ENCODE measurements at regions not wholly inside any gene's neighbourhood (a gene's known extent, or its start where the extent isn't known, plus 50 kb on each side); places are given as distances from the start of the nearest gene placed in this dataset.

DNA sequence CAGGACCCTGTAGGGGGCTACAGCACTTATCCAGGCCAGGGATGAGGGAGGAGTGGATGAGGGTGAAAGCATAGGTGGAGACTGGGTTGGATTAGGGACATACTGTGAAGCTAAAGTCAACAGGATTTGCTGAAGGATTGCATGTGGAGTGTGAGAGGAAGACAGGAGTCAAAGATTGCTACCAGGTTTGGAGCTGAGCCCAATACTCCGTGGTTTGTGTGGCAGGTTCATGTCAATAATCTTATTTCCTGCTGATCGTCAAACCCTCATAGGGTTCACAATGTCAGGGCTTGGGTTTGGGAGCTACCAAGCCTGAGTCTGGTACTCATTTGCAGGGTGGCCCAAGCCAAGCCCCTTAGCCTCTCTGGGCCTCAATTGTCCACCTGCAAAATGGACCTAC lies 77.1 kb upstream of the PLXNC1 start:
- DNase-seq, result no peak

DNA sequence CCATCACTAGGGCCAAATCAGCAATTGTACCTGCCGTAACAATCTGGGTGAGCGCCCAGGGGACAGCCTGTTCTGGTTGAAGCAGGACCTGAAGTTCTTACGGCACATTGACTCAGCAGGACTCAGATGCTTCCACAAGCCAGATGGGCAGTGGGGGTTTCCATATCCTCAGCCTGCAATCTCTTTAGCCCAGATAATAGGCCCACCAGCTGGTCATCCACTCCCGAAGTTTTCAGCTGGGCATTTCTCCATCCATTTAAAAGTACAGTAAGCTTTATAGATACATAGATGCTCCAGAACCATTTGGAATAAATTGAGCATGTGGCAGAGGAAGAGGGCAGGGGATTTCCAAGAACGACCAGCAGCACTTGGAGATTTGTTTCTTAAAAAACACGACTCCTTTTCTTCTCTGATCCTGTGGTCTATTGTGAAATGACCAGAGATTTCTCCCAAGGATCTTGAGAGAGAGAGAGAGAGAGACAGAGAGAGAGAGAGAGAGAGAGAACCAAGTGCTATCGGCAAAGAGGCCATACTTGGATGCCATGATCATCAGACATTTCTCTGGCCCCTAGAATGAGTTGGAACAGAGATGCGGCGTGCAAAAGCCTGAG lies 74.8 kb upstream of the PLXNC1 start:
- no peak for DNase-seq

GRCh38 chr12:94074216-94074979 lies 74.0 kb upstream of the PLXNC1 start:
- no peak for DNase-seq

DNA sequence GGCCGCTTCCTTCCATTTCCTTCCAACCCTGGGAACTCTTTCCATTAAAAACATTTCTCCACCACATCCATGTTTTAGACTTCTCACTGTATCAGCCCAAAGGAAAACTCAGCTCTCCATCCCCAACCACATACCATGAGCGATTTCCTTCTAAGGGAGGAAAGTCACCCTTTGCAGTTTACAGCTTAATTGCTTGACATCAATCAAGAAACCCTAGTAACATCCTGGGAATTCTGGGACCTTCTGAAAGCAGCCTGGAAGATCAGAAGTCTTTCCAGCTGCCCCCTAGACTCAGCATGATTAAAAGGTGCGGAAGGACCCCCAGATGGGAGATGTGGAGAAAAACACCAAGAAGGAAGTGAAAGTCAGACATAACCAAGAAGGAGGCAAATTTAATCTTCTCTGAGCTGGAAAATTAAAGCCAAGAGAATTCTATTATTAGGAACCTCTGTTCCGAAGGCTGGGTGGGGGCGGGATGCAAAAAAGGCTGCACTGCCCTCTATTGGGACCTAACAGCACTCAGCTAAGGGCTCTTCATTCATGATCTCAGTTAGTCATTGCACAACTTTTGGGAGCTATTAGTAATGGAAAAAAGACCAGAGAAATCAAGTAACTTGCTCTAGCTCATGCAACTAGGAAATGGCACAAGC lies 73.3 kb upstream of the PLXNC1 start:
- peak; percentile 59 for DNase-seq

- no peak for DNase-seq
Observed at GRCh38 chr12:94077209-94077608, 71.2 kb upstream of the PLXNC1 start.

DNA sequence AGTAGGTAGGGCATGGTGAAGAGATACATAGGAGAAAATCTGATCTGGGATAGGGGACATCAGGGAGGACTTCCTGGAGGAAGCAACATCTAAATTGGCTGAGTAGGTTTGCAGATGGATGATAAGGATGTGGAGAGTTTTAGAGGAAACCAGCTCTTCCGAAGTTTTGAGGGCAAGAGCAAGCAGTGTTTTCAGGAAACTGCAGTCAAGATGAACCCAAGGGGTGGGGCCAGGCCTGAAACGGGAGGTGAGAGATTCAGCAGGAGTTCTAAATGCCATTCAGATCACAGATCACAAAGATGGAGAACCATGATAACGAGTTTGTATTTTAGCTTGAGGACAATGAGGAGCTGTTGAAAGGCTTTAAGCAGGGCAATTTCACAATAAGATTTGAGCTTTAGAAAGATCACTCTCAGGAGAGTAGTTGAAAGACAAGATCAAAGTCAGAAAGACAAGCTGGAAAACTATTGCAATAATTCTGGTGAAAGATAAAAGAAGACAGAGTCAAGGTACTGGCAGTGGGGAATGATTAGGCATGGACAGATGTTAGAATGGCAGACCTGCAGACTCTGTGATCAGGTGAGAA lies 70.1 kb upstream of the PLXNC1 start:
- no peak for DNase-seq

GRCh38 chr12:94078736-94079509 lies 69.5 kb upstream of the PLXNC1 start:
- DNase-seq, result no peak

DNA sequence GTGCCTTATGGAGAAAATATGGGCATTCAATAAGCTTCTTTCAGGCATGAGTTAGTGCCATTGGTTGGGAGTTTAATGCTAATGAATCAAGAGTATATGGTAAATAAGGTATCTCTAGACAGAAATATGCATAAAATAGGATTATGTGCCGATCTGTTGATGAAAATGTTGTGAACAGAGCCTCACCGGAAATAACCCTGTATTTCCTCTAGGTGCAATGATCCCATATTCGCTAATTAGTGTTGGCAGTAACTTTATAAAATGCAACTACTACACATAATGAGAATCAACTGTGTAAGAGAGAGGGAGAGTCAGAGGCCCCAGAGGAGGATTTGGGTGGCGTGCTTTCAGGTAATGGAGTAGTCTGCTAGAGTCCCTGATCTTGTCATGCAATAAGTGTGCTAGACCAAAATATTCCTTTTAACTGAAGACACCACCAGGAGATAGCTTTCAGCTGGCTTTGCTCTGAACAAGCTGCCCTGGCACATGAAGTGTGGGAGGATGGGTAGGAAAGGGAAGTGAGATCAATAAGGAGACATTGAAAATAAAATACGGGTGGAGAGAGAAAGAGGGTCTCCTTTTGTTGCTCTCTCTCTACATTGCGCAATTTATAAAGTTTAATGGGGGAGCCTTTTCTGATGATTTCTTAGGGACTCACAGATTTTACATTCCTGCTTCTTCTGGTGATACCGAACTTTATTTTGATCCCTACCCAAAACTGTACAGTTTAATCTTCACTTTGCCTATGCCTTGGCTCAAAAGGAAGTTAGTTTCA lies 68.6 kb upstream of the PLXNC1 start:
- DNase-seq, result no peak

GRCh38 chr12:94080341-94081009 lies 67.9 kb upstream of the PLXNC1 start:
- DNase-seq, result peak; percentile 9

DNA sequence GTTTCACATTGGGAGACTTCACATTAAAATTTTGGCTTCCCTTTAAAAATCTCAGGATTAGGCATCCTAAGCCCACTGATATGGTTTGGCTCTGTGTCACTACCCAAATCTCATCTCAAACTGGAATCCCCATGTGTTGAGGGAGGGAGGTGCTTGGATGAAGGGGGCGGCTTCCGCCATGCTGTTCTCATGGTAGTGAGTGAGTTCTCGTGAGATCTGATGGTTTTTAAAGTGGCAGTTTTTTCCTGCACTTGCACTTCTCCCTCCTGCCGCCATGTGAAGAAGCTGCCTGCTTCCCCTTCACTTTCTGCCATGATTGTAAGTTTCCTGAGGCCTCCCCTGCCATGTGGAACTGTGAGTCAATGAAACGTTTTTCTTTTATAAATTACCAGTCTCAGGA lies 65.7 kb upstream of the PLXNC1 start:
- DNase-seq, result no peak

DNA sequence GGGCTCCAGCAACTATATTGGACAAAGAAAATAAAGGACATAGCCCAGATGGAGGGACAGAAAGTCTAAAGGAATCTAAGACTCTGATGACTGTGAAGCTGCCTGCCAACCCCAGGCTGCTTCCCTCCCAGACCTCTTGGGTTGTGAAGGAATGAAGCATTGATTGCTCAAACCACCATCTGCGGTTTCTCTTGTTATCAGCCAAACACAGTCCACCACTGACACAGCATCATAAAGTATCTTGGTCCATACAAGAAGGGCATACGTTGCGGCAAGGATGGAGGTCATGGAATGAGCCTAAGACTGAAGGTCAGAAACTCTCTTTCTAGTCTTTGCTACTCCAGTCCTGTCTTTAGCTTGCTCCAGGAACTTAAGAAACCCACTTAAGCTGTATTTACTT lies 58.5 kb upstream of the PLXNC1 start:
- no peak for DNase-seq

DNA sequence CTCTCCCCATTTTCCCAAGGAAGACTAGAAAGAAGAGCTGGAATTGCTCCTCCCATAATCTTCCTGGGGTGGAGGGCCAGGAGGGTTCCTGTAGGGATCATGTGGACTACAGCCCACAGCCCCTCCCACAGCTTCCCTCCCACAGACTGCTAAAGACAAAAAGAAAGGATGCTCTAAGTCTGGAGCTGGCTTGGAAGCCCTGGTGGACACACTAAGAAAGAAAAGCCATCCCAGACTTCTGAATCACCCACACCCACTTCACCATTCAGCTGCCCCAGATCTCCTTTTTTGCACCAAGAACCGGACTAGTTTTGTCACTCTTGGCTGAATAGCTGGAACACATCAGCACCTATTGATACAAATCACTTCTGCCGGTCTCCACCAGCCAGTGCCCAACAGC lies 56.8 kb upstream of the PLXNC1 start:
- DNase-seq, result no peak

DNA sequence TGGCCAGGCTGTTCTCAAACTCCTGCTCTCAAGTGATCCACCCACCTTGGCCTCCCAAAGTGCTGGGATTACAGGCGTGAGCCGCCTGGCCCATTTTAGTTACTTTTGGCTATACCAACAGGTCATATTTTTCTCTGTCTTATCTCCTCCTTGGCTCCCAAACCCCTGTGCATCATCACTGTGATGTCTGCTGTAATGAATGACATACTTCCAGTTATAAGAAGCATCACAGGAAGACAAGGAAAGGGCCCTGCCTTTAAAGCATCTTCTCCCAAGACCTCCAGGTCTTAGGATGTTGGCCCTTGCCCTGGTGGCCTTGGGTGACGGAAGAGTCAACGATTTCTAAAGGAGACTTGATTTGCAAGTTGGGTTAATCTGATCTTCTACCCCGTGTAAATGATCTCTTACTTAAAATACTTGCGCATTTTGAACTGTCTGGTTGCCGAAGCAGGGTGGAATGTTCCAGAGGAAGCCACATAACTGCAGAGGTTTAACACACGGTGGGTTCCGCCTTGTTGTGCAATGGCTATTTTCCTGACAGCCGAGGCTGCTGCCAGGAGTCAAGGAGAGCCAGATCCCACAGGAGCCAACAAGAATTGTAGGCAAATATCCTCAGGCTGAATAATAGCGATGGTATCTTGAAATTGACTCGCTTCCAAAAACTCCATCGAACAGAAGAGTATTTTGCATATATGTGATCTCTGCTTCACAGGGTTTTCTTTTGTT lies 55.7 kb upstream of the PLXNC1 start:
- no peak for DNase-seq

DNA sequence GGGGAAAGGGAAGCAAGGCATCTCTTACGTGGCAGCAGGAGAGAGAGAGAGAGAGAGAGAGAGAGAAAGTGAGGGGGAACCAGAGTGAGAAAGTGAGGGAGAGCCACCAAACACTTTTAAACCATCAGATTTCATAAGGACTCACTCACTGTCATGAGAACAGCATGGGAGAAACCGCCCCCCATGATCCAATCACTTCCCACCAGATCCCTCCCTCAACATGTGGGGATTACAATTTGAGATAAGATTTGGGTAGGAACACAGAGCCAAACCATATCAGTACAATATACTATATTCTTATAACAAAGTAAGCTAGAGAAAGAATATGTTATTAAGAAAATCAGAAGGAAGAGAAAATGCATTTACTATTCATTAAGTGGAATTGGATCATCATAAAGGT lies 53.7 kb upstream of the PLXNC1 start:
- no peak for DNase-seq

DNA sequence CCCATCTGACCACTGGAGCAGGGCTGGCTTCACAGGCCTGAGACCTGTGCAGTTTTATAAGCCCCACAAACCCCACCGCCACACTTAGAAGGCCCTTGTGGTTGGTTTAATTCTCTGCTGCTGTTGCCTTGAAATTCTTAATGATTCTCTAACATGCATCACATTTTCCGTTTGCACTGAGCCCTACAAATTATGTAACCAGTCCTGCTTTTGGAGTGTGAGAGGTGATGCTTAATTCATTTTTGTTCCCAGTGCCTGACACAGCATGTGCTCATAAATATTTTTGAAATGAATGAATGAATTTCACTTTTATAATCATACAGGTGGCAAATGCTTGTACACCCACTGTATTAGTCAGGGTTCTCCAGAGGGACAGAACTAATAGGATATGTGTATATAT lies 52.8 kb upstream of the PLXNC1 start:
- DNase-seq, result no peak

GRCh38 chr12:94098466-94098865 lies 49.9 kb upstream of the PLXNC1 start:
- no peak for DNase-seq

All from NCI-H146 (cell line).